C1 segment of cervical spinal cord (tissue), 14 donors: ENCODE measurements at regions not wholly inside any gene's neighbourhood (a gene's known extent, or its start where the extent isn't known, plus 50 kb on each side); places are given as distances from the start of the nearest gene placed in this dataset.
"Not testable (repeated sequence)": the region's sequence is repeated elsewhere in the genome, so short reads cannot be mapped to it uniquely, and the experiment has no call there.

Experiments
- DNase-seq, 14 donors: peaks; one replicate each; lab custom pipeline; 2025; lab: John Stamatoyannopoulos, UW

DNA sequence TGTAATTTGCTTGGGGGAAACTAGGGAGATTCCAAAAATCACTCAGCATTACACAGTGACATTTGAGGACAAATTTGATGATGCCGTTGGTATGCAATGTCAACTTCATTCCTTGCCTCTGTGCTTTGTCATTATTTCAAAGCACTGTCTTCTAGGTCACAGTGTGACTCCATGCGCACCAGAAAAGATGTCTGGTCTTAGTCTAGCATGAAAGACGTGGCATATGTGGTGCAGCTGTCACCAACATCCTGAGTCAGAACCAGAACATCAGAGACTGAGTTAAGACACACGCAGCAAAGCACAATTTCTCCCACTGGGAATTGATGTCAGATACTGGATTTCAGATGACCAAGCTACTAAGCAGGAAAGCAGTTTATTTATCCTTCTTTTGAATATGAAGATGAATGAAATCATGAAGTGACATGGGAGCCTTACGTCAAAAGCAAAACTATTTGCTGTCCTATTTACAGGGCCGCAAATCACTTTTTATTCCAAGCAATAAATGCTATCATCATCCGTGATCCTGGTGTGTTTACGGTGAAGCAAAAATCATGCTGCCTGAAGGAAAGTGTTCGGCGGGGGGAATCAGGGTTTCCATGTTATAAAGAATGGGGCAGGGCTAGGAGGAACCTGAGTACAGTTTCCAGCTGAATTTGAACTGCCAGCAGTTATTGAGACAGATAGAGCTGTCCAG is 356.1 kb downstream of the ANAPC1 start:
- DNase-seq = not testable (repeated sequence)

DNA sequence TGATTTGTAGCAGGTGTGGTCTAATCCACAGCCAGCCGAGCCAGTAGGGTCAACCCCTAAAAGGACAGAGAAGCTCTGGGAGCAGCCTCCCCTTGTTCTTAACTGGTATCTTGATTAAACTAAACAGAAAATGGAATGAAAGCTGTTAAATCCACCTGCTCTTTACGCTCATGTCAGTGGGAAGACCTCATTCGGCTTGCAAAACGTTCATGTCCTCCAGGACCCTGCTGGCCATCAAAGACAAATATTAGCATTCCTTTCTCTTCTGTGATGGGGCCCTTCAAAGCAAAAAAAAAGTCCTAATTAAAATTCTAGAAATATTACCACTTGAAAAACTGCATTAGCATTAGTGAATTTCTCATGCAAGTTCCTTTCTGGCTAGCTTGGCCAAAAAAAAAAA is 355.0 kb downstream of the ANAPC1 start:
- DNase-seq = not testable (repeated sequence)

GRCh38 chr2:111530239-111530965 is 353.6 kb downstream of the ANAPC1 start:
- not testable (repeated sequence) for DNase-seq

DNA sequence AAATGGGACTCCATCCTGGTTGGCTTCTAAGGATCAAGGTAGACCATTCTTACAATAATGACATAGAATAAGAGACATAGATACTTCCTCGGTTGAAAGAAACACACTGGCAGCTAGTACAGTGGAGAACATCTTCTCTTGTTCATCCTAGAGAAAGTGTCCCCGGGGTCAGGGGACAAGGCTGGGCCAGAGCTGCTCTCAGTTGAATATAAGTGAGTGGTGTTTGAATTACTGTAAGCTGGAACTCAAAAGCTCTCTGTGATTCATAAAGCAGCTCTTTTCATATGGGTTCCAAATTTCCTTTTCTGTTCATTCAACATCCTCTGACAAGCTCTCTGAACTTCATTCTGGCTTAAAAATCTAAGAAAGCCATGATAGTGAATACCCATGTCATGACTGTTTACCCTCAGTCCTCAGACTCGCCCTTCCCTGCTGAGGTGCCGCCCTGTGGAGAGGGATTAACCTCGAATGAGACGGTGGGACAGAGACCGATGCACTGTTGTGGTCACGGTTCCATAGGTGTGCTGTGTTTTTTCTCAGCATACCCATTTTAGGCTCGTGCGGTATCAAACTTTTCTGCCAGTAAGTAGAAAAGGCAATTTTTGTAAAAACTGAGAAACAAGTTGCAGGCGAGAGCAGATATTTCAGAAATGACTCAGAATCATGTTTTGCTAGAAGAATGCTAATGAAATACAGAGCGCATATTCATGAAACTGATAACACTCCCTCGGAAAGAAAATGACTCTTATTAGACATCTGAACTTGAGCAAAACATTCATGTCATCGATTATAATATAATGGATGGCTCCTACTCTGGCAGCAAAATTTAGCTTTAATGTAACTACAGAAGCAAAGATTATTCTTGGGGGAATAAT is 351.1 kb downstream of the ANAPC1 start:
- not testable (repeated sequence) for DNase-seq

DNA sequence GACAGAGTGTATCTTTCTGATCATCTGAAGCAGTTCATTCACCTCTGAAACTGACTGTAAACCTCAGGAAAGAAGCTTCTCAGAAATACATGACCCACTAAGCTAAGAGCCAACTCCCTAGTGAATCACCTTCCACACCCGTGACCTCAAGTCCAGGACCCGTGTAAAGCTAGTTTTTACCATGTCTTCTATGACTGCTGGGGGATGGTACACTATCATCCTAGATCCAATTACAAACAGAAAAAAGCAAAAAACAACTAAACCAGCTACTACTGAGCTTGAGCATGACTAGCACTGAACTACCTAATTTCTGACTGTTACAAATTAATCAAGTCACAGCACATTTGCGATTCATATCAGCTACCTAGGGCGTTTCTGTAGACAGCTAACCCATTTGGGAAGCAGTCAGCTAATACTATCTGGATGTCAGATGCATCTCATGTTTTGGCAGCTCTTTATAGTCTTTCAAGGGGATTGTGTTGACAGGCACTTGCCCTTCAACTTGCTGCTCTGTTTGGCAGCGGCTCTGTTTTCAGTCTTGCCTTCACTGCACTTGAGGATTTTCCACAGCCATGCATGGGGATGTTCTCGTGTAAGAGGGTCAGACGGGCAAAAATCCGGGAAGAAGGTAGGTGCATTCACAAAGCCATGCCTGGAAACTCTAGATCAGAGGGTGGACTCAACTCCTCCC is 350.3 kb downstream of the ANAPC1 start:
- not testable (repeated sequence) for DNase-seq

- DNase-seq = no peak
These were observed 349.1 kb downstream of the ANAPC1 start for GRCh38 chr2:111534910-111535352.

DNA sequence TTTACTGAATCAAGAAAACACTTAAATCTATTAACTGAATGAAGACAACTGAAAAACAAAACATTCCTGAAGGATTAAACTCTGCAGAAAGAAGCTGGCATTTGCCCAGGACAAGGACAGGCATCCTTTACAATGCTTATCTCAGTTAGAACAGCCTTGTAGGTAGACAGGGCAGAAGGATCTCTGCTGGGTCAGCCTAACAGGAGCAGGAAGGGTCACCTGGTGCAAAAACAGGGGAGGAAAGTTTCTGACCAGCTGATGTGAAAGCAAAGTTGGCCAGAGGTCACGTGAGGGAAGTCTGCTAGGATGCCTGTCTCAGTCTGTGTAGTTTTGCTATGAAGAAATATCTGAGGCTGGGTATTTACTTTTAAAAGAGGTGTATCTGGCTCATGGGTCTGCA is 348.6 kb downstream of the ANAPC1 start:
- DNase-seq = no peak

- no peak for DNase-seq
These were observed 346.8 kb downstream of the ANAPC1 start for GRCh38 chr2:111537078-111537655.

- DNase-seq = not testable (repeated sequence)
These were observed 344.0 kb downstream of the ANAPC1 start for GRCh38 chr2:111539991-111540390.

DNA sequence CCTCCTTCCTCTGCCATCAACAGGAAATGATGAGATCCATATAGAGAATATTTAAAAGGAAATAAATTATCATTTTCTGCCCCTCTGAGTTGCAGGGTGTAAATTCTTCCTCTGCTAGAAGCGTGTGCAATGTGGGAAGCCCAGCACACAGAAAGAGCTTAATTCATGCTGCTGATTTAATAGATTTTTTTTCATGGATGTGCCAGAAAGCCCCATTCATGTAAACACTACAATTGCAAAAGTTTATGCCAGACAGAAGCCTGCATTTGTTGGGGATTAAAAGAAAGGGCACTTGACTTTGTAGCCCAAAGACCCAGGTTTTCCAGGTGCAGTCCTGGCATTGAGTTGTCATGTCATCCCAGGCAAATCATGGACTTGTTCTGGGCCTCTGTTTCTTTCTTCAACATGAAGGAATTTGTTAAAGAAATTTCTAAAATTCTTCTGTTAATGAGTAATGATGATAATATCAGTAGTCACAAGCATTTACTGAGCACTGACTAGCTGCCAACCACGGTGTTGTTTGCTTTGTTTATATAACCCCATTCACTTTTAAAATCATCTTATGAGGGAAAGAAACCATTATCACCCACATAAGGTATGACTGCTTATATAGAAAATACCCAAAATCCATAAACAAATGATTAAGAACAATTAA is 341.7 kb downstream of the ANAPC1 start:
- DNase-seq = not testable (repeated sequence)

DNA sequence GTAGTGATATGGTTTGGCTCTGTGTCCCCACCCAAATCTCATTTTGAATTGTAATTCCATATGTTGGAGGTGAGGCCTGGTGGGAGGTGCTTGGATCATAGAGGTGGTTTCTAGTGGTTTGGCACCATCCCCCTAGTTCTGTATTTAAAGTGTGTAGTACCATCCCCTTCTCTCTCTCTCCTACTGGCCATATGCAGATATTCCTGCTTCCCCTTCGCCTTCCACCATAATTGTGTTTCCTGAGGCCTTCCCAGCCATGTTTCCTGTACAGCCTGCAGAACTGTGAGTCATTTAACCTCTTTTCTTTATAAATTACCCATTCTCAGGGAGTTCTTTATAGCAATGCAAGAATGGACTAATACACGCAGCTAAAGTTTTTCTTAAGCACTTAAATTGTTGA is 340.0 kb downstream of the ANAPC1 start:
- not testable (repeated sequence) for DNase-seq

DNA sequence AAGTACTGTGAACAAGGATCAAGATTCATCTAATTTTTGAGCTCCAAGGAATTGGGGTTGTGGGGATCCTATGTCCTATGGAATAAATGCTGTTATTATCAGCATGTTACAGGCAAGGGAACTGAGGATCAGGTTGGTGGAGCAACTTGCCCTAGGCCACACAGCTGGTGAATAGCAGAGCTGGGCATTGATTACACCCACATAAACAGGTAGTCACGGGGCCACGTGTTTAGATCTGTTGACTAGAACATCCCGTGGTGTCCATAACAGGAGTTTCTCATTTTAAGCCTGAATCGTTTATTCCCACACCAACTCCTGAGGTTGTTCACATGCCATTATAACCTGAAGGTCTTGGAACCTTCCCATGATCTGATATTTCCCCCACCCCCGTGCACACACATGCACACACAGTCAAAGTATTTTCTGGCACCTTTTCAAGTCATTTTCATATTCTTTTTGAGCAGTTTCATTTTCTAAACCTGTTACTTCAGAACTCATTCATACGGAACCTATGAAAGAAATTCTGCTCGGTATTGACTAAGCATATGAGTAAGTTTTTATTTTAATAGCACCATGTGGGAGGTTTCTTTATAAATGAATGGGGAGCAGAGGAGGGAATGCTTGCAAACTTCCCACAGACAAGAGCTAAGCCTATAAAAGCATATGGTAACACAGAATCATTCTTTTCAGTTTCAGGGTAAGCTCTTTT is 338.1 kb downstream of the ANAPC1 start:
- not testable (repeated sequence) for DNase-seq

DNA sequence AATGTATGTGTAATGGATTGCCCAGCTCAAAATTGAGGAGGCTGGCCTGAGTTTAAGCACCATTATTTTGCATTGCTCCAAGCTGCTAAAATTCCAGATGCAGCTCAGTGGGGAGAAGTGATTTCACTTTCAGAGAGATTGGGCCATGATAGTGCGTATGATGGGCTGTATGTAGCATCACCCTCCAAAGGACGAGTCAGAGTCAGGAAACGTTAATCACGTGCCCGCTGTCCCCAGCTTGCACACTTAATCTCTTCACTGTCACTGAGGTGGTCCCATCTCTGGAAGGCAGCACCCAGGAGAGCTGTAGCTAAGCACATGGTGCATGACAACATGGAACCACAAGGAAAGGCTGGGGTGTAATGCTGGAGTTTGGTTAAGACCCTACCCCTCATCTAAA is 337.4 kb downstream of the ANAPC1 start:
- DNase-seq = not testable (repeated sequence)

DNA sequence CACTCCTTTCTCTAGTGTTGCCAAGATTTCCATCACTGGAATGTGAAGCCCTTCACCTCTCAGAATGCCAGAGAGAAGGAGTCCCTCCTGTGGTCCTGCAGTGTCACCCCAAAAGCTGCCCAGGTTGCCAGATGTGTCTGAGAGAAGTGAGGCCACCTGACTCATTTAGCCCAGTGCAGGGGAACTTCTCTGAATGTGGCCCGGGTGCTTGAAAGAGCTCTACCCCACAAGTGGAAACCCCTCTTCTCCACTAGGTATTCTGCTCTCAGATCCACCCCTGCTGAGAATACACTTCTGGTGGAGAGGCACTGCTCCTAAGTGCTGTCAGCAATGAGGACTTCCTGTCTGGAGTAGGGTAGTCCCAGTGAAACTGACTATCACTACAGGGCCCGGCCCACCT is 334.8 kb downstream of the ANAPC1 start:
- not testable (repeated sequence) for DNase-seq

- DNase-seq = not testable (repeated sequence)
These were observed 332.6 kb downstream of the ANAPC1 start for GRCh38 chr2:111551428-111551827.

DNA sequence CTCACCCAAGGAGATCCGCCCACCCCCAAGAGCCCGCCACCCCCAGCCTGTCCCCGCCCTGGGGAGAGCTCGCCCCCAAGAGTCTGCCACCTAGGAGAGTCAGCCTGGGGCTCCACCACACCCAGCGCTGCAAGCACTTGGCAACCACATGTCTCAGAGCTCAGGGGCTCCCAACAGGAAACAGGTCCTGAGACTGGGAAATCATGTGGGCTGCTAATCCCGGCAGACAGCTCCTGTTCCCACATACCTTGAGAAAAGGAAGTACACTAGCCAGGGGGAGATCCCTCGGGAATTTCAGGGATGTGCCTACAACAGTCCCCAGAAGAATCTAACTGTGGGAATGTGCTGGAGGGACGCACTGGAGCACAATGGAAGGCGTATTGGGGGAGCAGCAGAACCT is 331.4 kb downstream of the ANAPC1 start:
- not testable (repeated sequence) for DNase-seq

GRCh38 chr2:111559301-111559700 is 324.7 kb downstream of the ANAPC1 start:
- DNase-seq = not testable (repeated sequence)

- DNase-seq = not testable (repeated sequence)
These were observed 324.2 kb downstream of the ANAPC1 start for GRCh38 chr2:111559814-111560213.

- peak in 11 of 14 donors; percentile 1 to 66 (median 19) for DNase-seq
These were observed 317.9 kb downstream of the ANAPC1 start for GRCh38 chr2:111566068-111566467.

DNA sequence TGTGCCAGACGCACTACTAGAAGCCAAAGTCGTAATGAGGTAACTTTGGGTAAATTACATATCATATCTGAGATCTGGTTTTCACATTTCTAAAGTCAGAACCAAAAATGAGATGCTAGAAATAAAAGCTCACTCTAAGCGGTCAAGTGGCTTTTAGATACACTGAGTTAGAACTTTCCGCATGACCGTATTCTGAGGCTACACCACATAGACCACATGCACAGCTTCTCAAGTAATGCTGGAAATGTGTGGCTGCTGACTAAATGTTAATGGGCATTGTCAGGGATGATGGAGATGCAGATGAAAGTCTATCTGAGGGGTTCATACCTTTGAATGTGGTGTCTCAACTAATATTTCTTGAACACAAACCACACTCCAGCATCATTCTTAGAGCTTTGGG is 316.8 kb downstream of the ANAPC1 start:
- not testable (repeated sequence) for DNase-seq
